SK-N-MC (cell line): ENCODE measurements at regions not wholly inside any gene's neighbourhood (a gene's known extent, or its start where the extent isn't known, plus 50 kb on each side); places are given as distances from the start of the nearest gene placed in this dataset.

Experiments
- EZH2 ChIP-seq: fragments of 200-600 bp; sonication (generic); IDR thresholded peaks from one replicate; pipeline ENCODE4 v1.6.1; 2017; ENCODE audit warnings: antibody characterized with exemption
- POLR2AphosphoS5 ChIP-seq: IDR thresholded peaks from 2 replicates; pipeline ENCODE4 v1.6.1; 2012; ENCODE audit warnings: mild to moderate bottlenecking, low read depth, low read length, borderline replicate concordance

DNA sequence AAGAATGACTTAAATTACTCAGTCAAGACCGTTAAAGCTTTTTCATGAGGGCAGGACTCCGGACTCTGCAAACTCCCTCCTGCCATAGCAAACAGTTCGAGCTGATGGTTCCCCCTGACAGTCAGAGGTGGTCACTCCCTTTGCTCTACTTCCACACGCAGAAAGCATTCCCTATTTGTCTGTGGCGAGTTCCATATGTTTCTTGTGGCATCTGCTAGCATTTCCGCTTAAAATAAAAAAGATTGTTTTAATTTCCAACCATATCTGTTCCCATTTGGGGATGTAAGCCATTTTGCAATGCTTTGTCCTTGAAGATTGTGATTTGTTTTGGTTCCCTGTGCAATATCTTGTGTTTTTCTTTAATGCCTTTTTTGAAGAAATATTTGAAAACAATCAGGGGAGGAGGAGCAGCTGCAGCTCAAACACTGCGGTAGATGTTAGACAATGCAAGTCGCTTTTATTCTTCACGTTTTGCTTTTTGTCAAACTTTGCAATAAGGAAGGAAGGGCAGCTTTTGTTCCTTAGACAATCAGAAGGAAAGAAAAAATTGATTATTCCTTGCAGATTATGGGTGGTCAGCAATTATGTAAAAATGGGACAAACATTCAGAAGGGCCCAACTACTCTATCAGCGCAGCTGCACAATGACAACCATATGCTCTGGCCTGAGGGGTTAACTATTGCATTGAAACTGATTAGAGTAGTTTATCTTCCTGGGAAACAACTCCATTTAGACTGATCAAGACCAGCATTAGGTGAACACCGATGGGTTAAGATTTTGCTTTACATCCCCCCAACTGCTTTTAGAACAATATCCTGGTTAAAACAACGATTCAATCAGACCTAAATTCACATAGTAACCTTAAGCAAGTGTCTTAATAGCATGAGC is 425.8 kb upstream of the NRP1 start:
- TF ChIP-seq EZH2 = no peak
- TF ChIP-seq POLR2AphosphoS5 = no peak
